Thyroid gland (tissue), 4 donors: ENCODE measurements at regions not wholly inside any gene's neighbourhood (a gene's known extent, or its start where the extent isn't known, plus 50 kb on each side); places are given as distances from the start of the nearest gene placed in this dataset.

Source experiments
- DNase-seq, 2 donors: peaks; one replicate each; pipeline ENCODE4 v3.0.0-alpha.2; 2019
- H3K27ac ChIP-seq, 3 donors: fragments of 200-600 bp; sonication (generic); 1 replicate in 2 of 3; 2 replicates in 1 of 3; pipeline ENCODE4 v1.5.1; 2016 to 2019; ENCODE audit warnings: mild to moderate bottlenecking in 1 of 3, moderate library complexity in 1 of 3
- H3K27me3 ChIP-seq: fragments of 200-600 bp; sonication (generic); one replicate; pipeline ENCODE4 v1.5.1; 2019
- H3K36me3 ChIP-seq, 2 donors: fragments of 200-600 bp; sonication (generic); one replicate each; pipeline ENCODE4 v1.5.1; 2016 to 2019
- H3K4me1 ChIP-seq, 2 donors: fragments of 200-600 bp; sonication (generic); one replicate each; pipeline ENCODE4 v1.5.1; 2017 to 2019
- H3K4me3 ChIP-seq, 3 donors: fragments of 200-600 bp; sonication (generic); replicated peaks in 1 of 3; 1 replicate in 2 of 3; 2 replicates in 1 of 3; pipeline ENCODE4 v1.5.1; 2016; ENCODE audit warnings: mild to moderate bottlenecking in 1 of 3
- H3K9me3 ChIP-seq: fragments of 200-600 bp; sonication (generic); one replicate; pipeline ENCODE4 v1.5.1; 2017
- POLR2A ChIP-seq, 2 donors: fragments of 450-650 bp; IDR thresholded peaks; one replicate each; pipeline ENCODE4 v1.6.1; 2017; ENCODE audit warnings: antibody characterized with exemption in 2 of 2, mild to moderate bottlenecking in 2 of 2, moderate library complexity in 1 of 2
- WGBS, 2 donors: methylation state at CpG; one replicate each; pipeline ENCODE4 v1.1.5; 2017; 5-methylcytosine and 5-hydroxymethylcytosine counted together
- intact Hi-C: fragments of 100-400 bp; cut with DNase I; formaldehyde crosslinking; loops from one replicate; pipeline ENCODE4 v1.15.1; 2023
- TF ChIP-seq, protein P1 (sequence below), 6 experiments: fragments of 200-600 bp in 3 of 6; fragments of 450-650 bp in 3 of 6; sonication (generic) in 3 of 6; IDR thresholded peaks; one replicate each; pipeline ENCODE4 v1.5.1; 2016 to 2019; ENCODE audit warnings: antibody characterized with exemption in 6 of 6, mild to moderate bottlenecking in 2 of 6, inconsistent platforms in 1 of 6, moderate library complexity in 1 of 6

DNA sequence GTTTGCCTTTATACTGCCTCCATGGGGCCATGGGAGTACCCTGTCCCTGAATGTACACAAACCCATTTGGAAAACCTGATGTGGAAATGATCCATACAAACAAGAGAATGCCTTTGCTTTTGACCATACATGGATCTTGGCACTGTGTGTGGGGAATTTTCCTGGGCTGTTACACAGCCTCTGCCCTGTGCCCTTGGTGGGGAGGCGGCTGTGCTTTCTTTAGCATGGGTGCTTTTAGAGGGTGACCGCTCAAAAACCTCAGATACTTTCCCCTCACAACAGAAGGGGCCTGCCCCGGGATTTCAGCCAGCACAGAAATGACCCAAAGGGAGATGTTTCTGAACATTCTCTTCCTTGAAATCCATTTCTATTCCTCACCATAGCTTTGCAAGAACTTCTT, 194.8 kb downstream of the LMO4 start:
- Histone ChIP-seq H3K4me3 (no peak overlapping the region), H3K4me1 (no peaks in the 10 kb centered on the region), H3K36me3 (no peaks in the 10 kb centered on the region), H3K9me3 (no peaks in the 10 kb centered on the region), H3K27me3 (no peaks in the 10 kb centered on the region), H3K27ac (no peak overlapping the region)
- 69 to 71% methylated on average over 3 of the region's 3 CpGs for WGBS, 2 donors
- DNase-seq: no peak
- TF ChIP-seq POLR2A (IDR thresholded peaks at IDR 0.05): no peak
- TF ChIP-seq, protein P1, sequence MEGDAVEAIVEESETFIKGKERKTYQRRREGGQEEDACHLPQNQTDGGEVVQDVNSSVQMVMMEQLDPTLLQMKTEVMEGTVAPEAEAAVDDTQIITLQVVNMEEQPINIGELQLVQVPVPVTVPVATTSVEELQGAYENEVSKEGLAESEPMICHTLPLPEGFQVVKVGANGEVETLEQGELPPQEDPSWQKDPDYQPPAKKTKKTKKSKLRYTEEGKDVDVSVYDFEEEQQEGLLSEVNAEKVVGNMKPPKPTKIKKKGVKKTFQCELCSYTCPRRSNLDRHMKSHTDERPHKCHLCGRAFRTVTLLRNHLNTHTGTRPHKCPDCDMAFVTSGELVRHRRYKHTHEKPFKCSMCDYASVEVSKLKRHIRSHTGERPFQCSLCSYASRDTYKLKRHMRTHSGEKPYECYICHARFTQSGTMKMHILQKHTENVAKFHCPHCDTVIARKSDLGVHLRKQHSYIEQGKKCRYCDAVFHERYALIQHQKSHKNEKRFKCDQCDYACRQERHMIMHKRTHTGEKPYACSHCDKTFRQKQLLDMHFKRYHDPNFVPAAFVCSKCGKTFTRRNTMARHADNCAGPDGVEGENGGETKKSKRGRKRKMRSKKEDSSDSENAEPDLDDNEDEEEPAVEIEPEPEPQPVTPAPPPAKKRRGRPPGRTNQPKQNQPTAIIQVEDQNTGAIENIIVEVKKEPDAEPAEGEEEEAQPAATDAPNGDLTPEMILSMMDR (IDR thresholded peaks at IDR 0.05): no peak
- intact Hi-C loops: no loop called here

GRCh38 chr1:87524021-87524754, 195.5 kb downstream of the LMO4 start:
- Histone ChIP-seq H3K27ac (no peak overlapping the region), H3K4me1 (no peaks in the 10 kb centered on the region), H3K4me3 (no peak overlapping the region), H3K9me3 (no peaks in the 10 kb centered on the region), H3K27me3 (no peaks in the 10 kb centered on the region), H3K36me3 (no peaks in the 10 kb centered on the region)
- intact Hi-C loops: no loop called here
- WGBS, 2 donors: 84 to 86% methylated on average over 14 of the region's 14 CpGs
- TF ChIP-seq POLR2A (IDR thresholded peaks at IDR 0.05): no peak
- TF ChIP-seq, protein P1 (IDR thresholded peaks at IDR 0.05): no peak
- no peak for DNase-seq

- no peaks in the 10 kb centered on the region for H3K27me3 ChIP-seq
- 95% methylated on average over 24 to 33 of the region's 33 CpGs for WGBS, 2 donors
- H3K36me3 ChIP-seq: no peaks in the 10 kb centered on the region
- no peak overlapping the region for H3K27ac ChIP-seq
- intact Hi-C loops: no loop called here
- H3K9me3 ChIP-seq: no peaks in the 10 kb centered on the region
- H3K4me1 ChIP-seq: no peaks in the 10 kb centered on the region
- no peak overlapping the region for H3K4me3 ChIP-seq
- no peak for DNase-seq
- no peak for TF ChIP-seq POLR2A (IDR thresholded peaks at IDR 0.05)
- TF ChIP-seq, protein P1 (IDR thresholded peaks at IDR 0.05): no peak
Measured at GRCh38 chr1:87528754-87529517, 200.3 kb downstream of the LMO4 start.

- Histone ChIP-seq H3K4me1 (no peaks in the 10 kb centered on the region), H3K36me3 (no peaks in the 10 kb centered on the region), H3K27ac (no peak overlapping the region), H3K4me3 (no peak overlapping the region), H3K9me3 (no peaks in the 10 kb centered on the region), H3K27me3 (no peaks in the 10 kb centered on the region)
- intact Hi-C loops: no loop called here
- WGBS, 2 donors: 83 to 94% methylated on average over 7 of the region's 7 CpGs
- no peak for DNase-seq
- TF ChIP-seq, protein P1 (IDR thresholded peaks at IDR 0.05): no peak
- no peak for TF ChIP-seq POLR2A (IDR thresholded peaks at IDR 0.05)
Measured at GRCh38 chr1:87530042-87530807, 201.5 kb downstream of the LMO4 start.
